BJ (cell line): ENCODE measurements at regions not wholly inside any gene's neighbourhood (a gene's known extent, or its start where the extent isn't known, plus 50 kb on each side); places are given as distances from the start of the nearest gene placed in this dataset.

Experiments
- CTCF ChIA-PET: fragments of 350-600 bp; formaldehyde crosslinking; extraction: SDS; loops from one replicate; lab custom pipeline; 2021; ENCODE audit warnings: antibody characterized with exemption, inconsistent platforms; lab: Yijun Ruan, JAX
- POLR2A ChIA-PET: fragments of 300-600 bp; sonication (Branson Sonifier 250); formaldehyde crosslinking; extraction: SDS; loops from one replicate; lab custom pipeline; 2021; ENCODE audit warnings: antibody characterized with exemption; lab: Charles Lee
- DNase-seq: peaks from one replicate; pipeline ENCODE4 v3.0.0-alpha.2; 2011; ENCODE audit warnings: low read depth
- H3K27me3 ChIP-seq: 2 replicates; pipeline ENCODE4 v1.6.0; 2011; ENCODE audit warnings: low read length; ENCODE audit not compliant: control insufficient read depth, insufficient read depth
- H3K36me3 ChIP-seq: 2 replicates; pipeline ENCODE4 v1.5.1; 2011; ENCODE audit warnings: low read length; ENCODE audit not compliant: control insufficient read depth, insufficient read depth
- H3K4me3 ChIP-seq: 2 replicates; pipeline ENCODE4 v1.5.1; 2011; ENCODE audit warnings: low read depth, mild to moderate bottlenecking, control low read depth, low read length
- TF ChIP-seq, protein P1 (sequence below): IDR thresholded peaks from 2 replicates; pipeline ENCODE4 v1.5.1; 2011; ENCODE audit warnings: low read depth, mild to moderate bottlenecking, control low read depth, inconsistent platforms, low read length, moderate library complexity; ENCODE audit not compliant: insufficient read depth

DNA sequence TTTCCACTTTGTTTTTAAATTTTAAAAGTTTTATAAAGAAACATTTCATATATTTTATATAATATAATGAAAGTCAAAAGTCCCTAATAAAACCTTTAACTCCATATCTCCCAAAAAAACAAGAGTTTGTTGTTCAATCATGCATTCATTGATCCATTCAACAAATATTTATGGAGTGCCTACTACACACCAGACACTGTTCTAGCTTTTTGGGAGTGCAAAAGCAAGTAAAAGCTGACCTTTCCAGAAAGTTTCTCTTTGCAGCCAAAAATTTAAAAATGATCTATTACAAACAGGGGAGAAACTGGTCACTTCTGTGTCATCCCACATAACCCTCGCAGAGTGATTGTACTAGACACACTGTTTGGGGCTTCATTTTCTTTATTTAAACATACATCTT lies 740.0 kb upstream of the TBX3 start:
- CTCF ChIA-PET, result interaction anchor here (1.7 kb wide), 1 partner anchor 15 kb away, joined by 5 read pairs; no protein-coding TSS in a partner anchor

DNA sequence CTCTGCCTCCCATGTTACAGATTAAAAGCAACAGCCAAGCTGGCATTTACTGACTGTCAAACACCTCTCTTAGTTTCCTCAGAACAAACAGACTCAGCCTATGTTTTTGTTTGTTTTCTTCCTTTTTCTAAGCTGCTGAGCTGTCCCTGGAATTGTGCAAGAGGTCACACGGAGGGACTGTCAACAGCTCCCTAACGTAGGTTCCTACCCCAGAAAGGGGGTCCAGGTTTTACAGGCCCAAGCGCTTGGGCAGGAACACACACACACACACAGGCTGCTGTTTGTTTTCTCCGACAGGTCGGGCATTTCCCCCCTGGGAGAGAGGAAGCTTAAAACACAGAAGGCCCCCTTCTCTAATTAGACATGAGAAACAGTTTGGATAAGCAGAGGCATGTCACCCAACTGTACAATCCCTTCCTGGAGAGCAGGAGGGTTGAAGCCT lies 739.6 kb upstream of the TBX3 start:
- no peak for DNase-seq
- Histone ChIP-seq H3K27me3 (no peaks in the 10 kb centered on the region), H3K36me3 (no peaks in the 10 kb centered on the region), H3K4me3 (no peak overlapping the region)
- TF ChIP-seq, protein P1, sequence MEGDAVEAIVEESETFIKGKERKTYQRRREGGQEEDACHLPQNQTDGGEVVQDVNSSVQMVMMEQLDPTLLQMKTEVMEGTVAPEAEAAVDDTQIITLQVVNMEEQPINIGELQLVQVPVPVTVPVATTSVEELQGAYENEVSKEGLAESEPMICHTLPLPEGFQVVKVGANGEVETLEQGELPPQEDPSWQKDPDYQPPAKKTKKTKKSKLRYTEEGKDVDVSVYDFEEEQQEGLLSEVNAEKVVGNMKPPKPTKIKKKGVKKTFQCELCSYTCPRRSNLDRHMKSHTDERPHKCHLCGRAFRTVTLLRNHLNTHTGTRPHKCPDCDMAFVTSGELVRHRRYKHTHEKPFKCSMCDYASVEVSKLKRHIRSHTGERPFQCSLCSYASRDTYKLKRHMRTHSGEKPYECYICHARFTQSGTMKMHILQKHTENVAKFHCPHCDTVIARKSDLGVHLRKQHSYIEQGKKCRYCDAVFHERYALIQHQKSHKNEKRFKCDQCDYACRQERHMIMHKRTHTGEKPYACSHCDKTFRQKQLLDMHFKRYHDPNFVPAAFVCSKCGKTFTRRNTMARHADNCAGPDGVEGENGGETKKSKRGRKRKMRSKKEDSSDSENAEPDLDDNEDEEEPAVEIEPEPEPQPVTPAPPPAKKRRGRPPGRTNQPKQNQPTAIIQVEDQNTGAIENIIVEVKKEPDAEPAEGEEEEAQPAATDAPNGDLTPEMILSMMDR, result no peak
- ChIA-PET CTCF (interaction anchor here (1.7 kb wide), 1 partner anchor 16 kb away, joined by 5 read pairs; no protein-coding TSS in a partner anchor), POLR2A (no interaction called here)

More for the DNA sequence above, 740.0 kb upstream of the TBX3 start:
- DNase-seq, result no peak
- TF ChIP-seq, protein P1, result no peak
- no peaks in the 10 kb centered on the region for H3K27me3 ChIP-seq
- H3K36me3 ChIP-seq, result no peaks in the 10 kb centered on the region
- POLR2A ChIA-PET, result no interaction called here
- no peak overlapping the region for H3K4me3 ChIP-seq

DNA sequence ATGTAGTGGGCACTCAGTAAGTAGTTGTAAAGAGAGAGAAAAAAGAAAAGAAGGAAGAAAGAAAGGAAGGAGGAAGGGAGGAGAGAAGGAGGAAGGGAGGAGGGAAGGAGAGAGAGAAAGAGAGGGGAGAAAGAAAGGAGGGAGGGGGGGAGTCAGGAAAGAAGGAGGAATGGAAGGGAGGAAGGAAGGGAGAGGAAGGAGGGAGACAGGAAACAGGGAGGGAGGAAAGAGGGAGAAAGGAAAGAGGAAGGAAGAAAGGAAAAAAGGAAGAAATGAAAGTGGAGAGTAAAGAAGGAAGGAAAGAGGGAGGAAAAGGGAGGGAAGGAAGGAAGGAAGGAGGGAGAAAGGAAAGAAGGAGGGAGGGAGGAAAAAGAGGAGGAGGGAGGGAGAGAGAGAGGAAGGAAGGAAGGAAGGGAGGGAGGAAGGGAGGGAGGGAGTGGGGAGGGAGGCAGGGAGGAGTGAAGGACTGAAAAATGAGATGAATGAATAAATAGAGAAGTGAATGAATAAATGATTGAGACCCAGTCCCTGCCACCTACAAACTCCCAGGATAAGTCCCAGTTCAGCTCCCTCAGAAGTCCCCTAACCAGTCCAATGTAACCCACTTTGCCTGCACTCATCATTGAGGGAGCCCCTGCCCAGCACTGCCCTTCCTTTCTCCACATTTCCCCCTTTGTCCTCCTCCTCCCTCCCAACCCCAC lies 739.0 kb upstream of the TBX3 start:
- H3K4me3 ChIP-seq, result no peak overlapping the region
- POLR2A ChIA-PET, result no interaction called here
- H3K36me3 ChIP-seq, result no peaks in the 10 kb centered on the region
- no peak for DNase-seq
- no peaks in the 10 kb centered on the region for H3K27me3 ChIP-seq
- TF ChIP-seq, protein P1, result no peak
- CTCF ChIA-PET, result interaction anchor here (0.7 to 1.7 kb wide), 2 partner anchors 16 to 26 kb away, joined by 4 to 5 read pairs; no protein-coding TSS in a partner anchor

DNA sequence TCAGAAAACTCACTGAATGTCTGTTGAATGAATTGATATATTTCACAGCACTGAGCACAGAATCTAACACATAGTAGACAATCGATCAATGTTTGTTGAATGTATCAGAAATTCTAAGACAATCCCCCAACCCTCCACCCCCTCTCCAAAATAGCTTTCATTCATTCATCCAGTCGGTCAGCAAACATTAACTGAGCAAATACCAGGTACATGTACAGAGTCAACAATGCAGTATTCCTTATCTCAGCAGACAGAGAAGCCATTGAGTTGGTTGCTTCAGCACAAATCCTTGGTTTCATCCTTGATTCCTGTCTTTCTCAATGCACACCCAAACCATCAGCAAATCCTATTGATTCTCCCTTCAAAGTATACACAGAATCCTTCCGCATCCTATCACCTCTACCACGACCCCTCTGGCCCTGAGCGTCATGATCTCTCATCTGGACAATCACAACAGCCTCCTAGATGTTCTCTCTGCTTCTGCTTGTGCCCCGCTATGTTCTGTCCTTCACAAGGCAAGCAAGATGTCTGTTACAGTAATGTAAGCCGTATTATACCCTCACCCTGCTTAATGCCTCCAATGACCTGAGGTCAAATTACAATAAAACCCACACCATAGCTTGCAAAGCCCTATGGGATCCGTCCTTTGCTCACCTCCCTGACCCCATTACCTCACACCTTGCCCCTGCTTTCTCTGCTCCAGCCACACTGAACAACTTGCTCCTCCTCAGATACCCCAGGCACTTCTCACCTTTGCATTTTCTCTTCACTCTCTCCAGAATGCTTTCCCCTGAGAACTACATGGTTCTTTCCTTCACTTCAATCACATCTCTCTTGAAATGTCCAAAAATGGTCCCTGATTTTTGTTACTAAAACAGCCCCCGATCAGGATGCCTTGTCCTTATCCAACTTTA lies 738.1 kb upstream of the TBX3 start:
- TF ChIP-seq, protein P1, result no peak
- POLR2A ChIA-PET, result no interaction called here
- no peak overlapping the region for H3K4me3 ChIP-seq
- DNase-seq, result no peak
- H3K36me3 ChIP-seq, result no peaks in the 10 kb centered on the region
- H3K27me3 ChIP-seq, result no peaks in the 10 kb centered on the region
- CTCF ChIA-PET, result interaction anchor here (0.7 kb wide), 1 partner anchor 27 kb away, joined by 4 read pairs; no protein-coding TSS in a partner anchor

DNA sequence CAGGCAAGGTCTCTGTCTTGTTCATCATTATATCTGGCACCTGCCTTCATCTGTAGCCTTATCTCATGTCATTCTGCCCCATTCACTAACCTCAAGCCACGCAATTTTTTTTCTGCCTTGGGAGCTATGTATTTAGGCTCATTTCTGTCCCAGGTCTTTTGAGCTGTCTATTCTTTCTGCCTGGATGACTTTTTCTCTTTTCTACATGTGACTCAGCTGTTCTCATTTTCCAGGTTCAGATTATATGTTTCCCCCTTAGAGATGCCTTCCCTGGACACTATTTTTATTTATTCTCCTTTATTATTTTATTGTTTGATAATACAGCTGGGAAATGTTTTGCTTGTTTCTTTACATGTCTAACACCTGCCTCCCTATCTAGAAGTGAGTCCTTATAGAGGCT lies 737.4 kb upstream of the TBX3 start:
- DNase-seq, result no peak
- ChIA-PET POLR2A (no interaction called here), CTCF (no interaction called here)
- TF ChIP-seq, protein P1, result no peak
- no peaks in the 10 kb centered on the region for H3K36me3 ChIP-seq
- no peaks in the 10 kb centered on the region for H3K27me3 ChIP-seq
- H3K4me3 ChIP-seq, result no peak overlapping the region
